ENCODE measurements at regions not wholly inside any gene's neighbourhood (a gene's known extent, or its start where the extent isn't known, plus 50 kb on each side); places are given as distances from the start of the nearest gene placed in this dataset.

DNA sequence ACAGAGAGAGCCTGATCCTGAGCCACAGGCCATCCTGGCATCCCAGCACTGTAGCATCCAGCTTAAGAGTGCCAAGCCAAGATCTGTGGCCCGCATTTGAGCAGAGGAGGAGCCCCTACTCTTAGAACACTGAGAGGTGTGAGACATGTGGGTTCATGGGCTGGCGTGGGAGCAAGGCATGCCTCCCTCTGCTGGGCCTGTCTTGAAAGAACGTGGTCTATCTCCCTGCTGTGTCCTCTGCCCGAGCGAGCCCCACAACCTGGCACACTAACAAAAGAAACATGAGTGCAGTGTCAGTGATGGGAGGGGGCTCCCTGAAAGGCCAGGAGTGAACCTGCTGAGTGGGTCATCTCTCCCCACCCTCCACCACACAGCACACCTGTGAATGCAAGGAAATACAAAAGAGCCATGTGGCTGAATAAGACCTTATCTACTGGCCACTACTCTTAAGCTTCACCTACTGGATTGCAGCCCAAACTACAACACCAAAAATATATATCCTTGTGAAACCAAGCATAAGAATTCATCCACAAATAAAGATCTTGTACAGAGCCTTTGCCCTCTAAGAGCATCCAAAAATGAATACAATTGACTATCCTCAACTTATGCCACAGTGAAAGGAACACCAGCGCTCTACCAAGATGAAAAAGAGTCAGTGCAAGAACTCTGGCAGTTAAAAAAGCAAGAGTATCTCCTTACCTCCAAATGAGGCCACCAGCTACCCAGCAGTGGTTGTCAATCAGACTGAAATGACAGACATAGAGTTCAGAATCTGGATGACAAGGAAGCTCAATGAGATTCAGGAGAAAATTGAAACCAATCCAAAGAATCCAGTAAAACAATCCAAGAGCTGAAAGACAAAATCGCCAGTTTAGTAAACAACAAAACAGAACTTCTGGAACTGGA is 259.4 kb upstream of the DAB1 start:
- TF ChIP-seq POLR2AphosphoS5 (IDR thresholded peaks at IDR 0.05; ENCODE audit: low read depth, low read length): no peak
- no peak for TF ChIP-seq TAF1 (IDR thresholded peaks at IDR 0.05; ENCODE audit: borderline replicate concordance, insufficient read depth, low read length)
